8988T (cell line): ENCODE measurements at regions not wholly inside any gene's neighbourhood (a gene's known extent, or its start where the extent isn't known, plus 50 kb on each side); places are given as distances from the start of the nearest gene placed in this dataset.

Source experiments
- DNase-seq: peaks from one replicate; pipeline ENCODE4 v3.0.0; 2011

DNA sequence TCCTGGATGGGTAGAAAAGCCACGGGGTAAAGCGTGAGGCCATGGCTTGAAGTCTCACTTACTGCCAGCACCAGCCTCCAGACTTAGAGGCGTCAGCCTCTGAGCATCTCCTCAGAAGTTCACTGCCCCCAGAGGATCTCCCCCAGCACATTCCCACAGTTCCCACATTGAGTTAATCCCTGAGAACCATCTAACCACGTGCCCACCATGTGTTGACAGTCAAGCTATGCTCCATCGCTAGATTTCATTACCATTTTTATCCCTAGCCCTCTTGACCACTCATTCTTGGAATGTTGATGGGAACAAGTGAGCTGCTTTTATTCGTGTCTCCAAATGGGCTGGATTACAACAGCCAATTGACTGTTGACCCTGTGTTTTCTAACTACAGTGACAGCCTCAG is 283.3 kb upstream of the IRX1 start:
- no peak for DNase-seq

DNA sequence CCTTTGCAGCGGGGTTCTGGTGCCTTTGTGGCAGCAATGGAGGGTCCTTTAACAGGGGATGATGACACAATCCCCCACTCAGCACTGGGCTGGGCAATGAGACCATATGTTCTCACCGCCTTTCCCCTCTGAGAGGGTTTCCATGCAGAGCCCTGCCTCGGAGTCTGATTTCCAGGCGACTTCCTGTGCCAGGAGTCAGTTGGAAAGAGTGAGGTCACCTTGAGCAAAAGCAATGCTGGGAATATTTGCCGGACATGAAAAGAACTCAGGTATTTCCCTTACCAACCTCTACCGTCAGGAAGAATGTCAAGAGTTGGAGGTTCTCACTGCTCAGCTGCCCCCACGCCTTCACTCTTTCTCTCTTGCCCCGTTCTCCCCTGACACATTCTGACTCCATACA is 284.2 kb upstream of the IRX1 start:
- DNase-seq, result no peak

DNA sequence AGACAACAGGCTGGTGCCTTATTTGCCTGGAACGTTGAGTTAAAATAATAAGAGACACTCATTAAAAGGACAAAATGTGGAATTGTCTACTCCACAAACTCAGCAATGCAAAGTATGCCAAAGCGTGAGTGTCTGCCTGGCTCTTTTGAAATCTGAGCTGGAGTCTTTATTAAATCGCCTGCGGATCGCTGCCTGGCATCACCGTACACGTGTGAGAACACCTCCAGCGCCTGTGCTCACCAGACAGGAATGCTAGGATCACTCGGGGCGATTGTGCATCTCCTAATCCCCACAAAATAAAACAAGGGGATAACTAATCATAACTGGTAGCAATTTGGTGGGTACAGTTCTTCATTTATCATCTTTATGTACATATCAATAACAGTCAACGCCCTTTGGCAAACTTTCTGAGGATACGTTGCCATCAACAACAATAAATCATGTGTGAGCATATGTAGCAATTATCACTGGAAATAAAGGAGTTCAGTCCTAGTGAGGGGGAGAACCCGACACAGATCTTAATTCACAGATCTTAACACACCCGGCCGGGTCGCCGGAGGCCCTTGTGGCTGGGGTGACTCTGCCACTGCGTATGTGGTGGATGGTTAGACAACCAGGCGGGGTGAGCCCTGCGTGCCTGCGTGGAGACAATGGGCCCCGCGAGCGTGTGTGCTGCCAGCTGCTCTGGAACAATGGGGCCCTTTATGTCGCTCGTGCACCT is 284.9 kb upstream of the IRX1 start:
- no peak for DNase-seq

DNA sequence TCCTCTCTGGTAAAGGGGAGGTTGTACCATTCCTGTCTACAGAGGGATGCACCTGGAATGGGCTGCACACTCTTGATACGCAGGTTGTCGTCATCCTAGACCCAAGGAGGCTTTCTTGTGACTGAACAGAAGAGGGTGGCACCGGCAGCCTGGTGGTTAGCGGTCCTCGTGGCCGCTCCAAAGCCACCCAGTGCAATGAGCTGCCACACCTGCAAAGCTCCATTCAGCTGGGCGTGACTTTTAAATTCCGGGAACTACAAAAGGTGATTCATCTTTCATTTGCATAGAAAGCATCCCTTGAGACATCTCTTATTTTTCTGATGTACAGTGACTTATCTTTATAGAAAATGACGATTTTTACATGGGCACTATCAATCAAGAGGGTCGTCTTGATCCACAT is 286.1 kb upstream of the IRX1 start:
- no peak for DNase-seq

DNA sequence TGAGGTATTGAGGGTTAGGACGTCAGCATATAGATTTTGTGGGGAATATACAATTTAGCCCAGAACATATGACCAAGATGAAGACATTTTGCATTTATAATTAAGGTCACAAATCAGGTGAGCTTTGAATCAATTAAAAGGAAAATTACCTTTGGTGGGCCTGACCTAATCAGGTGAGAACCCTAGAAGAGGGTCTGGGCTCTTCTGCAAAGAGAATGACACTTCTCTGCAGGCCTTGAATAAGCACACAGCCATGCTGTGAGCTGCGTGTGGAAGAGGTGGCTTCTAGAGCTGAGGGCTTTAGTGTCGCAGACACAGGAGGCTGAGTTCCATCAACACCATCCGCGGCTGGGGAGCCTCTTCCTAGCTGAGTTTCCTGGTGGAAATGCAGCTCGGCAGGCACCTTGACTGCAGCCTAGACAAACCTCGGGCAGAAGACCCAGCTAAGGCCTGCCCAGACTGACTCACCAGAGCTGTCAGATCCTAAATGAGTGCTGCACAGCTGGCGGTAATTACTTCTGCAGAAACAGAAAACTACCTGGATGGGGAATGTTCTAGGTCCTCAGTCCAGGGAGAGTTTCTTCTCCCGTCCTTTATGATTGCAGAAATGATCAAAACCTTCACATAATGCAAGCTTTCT is 287.5 kb upstream of the IRX1 start:
- no peak for DNase-seq

DNA sequence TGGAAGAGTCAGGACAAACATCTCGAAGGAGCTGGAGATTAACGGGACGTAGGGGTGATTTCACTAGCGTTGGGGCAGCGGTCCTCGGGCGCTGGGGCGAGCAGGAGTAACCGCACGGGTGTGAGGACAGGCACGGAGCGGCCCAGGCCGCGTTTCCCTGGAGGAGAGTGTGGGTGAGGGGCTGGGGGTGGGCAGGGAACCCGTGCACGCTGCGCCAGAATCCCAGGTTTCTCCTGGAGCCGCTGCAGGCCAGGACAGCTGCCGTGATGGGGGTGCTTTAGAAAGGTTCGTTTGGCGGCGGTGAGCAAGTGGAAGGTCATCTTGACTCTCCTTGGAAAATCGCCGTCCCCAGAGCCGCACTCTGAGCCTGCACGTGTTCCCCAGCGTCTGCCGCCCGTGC is 290.2 kb upstream of the IRX1 start:
- DNase-seq, result no peak

DNA sequence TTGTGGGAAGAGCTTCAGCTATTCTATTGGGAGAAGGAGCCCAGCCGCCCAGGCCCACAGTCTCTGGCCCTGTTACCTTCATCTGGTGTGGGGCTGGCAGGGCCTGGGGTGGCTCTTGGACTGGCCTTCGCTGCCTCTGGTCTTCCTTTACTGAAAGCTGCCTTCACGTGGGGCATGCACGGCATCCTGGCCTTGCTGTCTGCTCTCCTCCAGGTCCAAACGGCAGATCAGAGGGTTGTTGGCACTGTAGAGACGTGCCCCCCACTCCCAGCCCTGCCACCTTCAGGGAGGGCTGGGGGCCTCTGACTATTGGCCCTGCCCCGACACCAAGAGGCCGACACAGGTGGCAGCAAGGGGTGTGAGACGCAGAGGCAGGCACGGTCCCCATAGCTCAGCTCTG is 291.3 kb upstream of the IRX1 start:
- DNase-seq, result no peak

DNA sequence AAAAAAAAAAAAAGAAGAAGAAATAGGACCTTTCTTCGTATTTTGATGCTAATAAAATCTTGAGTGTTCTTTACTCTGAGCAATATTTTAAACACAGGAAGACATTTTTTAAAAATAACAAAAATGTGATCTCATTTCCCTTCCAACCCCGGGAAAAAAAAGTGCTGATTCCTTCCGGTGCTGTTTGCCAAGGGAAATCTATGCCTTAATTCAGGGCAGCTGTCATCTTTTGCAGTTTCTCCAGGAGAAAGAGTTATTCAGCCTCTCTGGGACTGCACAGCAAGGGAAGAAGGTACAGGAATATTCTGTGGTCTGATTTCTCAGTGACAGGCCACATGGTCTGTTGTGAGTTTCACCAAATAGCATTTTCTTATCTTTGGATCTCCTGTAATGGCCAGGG is 291.9 kb upstream of the IRX1 start:
- no peak for DNase-seq

DNA sequence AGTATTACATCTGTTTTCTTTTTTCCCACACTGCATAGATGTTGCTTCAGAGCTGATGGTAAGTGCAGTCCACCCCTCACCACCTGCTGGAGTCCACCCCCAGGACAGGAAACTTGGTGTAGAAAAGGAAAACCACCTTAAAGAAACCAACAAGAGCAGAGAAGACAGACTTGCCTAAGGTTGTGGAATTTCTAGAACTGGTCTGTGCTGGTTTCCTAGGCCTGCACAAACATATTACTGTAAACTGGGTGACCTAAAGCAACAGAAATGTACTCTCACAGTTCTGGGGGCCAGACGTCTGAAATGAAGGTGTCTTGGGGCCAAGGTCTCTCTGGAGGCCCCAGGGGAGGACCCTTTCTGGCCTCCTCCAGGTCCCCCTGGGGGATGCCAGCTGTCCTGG is 293.4 kb upstream of the IRX1 start:
- DNase-seq, result no peak

DNA sequence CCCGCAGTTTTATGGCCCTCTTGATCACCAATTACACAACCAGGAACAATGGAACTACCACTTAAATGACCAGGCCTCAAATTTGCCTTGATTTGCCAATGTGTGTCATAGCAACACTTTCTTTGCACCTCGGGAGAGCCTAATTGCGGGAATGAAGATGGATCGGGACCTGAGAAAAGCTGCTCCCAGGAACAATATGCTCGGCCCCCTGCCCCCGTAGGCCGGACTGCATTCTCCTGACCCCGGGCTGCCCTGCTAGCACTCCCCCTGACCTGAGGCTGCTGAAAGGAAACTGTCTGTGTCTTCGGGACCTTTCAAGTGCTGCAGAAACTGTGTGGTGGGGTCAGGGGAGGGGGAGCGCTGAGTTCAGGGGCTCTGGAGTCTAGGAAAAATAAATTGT is 294.3 kb upstream of the IRX1 start:
- no peak for DNase-seq

DNA sequence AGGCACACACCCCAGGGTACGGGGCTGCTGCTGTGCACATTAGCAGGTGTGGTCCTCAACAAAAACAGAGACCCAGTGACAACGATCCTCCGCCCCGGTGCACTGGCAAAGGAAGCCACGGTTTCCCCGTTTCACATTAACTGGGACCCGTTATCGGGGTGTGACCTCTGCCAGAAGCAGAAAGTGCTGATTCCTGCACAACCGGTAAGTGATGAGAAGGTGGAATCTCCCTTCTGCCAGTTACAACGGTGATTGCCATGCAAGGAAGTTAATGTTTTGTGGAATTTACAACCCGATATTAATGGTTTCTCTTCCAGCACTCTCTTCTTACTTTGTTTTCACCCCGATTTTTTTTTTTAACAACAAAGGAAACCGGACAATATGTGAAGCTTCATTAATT is 294.9 kb upstream of the IRX1 start:
- no peak for DNase-seq

DNA sequence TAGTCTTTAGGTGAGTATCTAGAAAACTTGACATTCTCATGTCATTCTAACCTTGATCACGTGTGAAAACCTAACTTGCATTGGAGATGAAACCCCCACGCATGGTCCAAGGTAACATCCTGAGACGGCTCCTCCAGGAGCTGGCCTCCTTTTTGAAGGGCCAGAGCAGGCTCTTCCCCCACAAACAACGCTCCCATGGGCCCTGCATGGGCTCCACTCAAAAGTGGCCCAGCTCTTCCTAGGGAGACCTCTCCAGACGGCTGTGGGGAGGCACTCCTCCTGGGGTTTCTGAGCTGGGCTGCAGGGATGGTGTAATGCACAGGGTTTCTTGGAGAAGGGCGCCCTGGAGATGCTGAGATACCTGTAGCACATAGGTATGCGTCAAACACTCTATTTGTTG is 296.2 kb upstream of the IRX1 start:
- no peak for DNase-seq

DNA sequence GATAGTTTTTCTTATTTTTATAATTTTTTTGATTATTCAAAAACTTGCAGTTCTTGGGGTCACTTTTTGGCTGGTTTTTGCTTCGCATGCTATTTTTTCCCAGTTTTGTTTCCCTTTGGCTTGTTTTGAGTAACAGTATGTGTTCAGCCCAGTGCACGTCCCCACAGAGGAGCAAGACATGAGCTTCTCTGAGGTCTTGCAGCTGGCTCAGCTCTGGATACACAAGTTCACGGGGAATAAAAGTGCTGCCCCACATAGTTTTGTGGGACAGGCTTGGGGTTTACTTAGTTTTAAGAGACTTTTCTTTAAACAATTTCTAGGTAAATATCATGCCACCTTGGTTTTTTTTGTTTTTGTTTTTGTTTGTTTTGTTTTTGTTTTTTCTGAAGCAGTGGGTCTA is 297.8 kb upstream of the IRX1 start:
- DNase-seq, result no peak

DNA sequence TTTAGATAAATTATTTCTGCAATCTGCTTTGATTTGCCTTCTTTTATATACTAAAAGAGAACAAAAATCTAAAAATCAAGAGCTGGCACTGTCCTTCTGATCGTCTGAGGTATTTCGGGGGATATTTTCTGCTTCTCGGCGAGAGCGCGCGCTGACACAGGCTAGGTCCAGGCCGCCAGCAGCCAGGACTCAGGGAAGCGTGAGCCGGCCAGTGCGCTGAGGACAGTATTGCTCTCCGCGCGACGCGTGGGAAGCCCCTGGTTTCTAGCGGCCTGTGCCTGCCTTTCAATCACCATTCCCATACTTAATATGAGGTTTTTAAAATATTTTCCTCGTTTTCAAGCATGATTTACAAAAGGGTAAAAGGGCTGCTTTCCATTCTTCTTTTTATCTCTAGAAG is 307.3 kb upstream of the IRX1 start:
- DNase-seq, result no peak

DNA sequence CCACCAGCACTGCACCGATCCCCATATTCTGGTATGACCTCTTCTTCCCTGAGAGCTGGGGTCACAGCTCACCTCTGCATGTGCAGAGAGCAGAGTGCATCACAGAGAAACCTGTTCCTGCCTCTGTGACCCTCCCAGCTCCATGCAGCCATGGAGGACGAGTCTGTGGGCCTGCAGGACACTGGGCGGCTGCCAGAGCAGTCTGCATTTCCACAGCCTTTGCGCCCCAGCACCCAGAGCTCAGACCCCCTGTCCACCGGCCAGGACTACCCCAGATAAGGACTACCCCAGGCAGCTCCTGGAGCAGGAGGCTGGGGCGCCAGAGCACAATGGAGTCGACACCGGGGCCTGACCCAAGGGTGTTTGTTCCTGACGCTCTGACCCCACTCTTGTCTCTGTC is 308.1 kb upstream of the IRX1 start:
- DNase-seq, result no peak

DNA sequence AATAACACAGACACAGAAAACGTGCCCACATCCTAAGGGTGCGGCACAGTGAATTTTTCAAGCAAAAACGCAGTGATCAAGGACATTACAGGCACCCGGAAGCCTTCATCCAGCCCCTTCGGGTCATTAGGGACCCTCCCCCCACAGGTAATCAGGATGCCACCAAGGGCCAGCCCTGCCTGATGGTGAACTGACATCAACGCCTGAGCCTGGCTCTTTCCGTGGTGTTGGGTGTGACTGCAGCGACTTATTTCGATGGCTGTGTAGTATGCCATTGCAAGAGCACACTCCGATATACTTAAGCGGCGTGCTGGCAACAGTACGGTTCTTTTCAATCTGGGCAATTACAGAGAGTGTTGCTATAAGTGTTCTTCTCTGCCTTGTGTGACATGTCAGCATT is 310.0 kb upstream of the IRX1 start:
- DNase-seq, result no peak

DNA sequence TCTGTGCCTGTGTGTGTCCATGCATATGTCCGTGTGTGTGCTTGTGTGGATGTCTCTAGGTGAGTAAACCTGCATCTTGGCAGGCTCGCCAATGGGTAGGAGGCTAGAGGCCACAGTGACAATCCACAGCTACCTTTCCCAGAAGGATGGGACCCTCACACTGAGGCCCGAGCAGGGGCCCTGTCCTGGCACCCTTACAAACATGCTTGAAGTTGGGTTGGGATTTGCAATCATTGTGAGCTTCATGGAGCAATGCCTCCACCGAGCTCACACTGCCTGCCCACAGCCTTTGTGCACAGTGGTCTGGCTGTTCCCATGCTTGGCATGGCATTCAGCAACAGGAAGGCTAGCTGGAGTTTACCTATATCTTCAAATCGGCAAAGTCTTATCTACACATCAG is 311.1 kb upstream of the IRX1 start:
- DNase-seq, result no peak

DNA sequence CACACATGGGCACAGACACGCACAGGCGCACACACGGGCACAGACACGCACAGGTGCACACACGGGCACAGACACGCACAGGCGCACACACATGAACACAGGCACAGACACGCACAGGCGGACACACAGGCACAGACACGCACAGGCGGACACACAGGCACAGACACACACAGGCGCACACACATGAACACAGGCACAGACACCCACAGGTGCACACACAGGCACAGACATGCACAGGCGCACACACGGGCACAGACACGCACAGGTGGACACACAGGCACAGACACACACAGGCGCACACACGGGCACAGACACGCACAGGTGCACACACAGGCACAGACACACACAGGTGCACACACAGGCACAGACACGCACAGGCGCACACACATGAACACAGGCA is 312.8 kb upstream of the IRX1 start:
- no peak for DNase-seq

DNA sequence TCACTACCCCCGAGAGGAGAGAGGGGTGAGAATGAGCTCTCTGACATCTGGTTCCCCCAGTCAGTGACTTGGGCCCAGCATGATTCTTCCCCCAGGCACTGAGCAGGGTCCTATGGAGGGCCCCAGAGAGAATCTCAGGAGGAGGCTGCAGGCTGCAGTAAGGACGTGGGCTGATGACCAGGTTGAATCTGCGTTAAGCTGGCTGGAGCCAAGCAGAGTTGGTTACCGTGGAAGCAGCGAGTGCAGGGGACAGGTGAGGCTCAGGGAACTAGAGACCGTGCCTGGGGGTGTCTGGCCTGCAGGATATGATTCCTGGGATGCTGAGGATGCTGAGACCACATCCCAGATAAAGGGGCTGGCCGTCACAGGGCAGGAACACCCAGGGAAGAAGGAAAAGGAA is 314.3 kb upstream of the IRX1 start:
- no peak for DNase-seq

DNA sequence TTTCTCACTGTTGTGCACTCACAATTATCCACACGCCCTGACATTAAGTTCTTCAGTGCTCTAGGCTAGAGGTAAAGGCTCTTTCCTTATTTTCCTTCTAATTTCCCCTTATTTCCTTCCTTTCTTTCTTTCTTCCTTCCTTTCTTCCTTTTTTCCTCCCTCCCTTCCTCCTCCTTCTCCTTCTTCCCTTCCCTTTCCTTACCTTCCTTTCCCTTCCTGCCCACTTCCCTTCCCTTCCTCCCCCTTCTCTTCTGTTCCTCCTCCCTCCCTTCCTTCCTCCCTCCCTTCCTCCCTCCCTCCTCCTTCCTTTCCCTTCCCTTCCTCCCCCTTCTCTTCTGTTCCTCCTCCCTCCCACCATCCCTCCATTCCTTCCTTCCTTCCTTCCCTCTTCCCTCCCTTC is 317.0 kb upstream of the IRX1 start:
- DNase-seq, result no peak

DNA sequence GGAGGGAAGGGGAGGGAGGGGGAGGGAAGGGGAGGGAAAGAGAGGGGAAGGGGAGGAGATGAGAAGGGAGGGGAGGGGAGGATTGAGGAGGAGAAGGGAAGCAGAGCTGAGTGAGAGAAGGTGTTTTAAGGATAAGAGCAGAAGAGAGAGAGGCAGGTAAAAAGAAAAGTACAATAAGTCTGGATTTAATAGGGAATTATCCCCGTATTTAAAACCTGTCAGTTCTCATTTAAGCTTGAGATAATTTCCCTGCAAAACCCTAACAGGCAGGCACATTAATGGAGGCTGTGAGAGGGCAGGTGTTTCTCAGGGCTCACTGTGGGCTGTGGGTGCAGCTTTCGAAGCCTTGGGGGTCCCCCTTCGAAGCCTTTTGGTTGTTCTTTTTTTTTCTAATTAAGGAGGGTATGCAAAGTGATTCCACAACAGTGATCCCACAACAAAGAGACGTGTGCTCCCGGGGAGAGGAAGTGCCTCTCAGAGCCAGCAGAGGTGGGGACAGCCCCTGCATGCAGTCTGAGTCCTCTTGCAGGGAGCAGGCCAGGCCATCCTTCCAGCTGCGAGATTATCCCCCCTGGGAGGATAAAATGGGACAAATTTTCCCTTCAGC is 317.9 kb upstream of the IRX1 start:
- DNase-seq, result no peak

DNA sequence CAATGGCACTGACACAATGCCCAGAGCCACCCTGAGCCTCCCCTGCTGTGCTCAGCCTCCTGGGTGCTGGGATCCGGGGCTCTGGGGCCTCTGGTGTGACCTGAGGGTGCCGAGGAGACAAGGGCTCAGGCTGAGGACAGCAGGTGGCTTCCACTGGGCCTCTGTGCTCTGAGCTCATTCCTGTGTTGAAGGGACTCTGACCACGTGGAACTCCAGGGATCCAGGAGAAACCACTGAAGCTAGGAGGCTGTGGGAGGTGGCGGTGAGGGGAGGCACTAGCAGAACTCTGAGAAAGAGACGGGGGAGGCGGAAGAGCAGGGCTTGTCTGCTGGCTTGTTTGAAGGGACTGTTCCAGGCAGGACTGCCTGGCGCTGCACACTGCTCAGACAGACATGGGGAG is 318.7 kb upstream of the IRX1 start:
- no peak for DNase-seq

DNA sequence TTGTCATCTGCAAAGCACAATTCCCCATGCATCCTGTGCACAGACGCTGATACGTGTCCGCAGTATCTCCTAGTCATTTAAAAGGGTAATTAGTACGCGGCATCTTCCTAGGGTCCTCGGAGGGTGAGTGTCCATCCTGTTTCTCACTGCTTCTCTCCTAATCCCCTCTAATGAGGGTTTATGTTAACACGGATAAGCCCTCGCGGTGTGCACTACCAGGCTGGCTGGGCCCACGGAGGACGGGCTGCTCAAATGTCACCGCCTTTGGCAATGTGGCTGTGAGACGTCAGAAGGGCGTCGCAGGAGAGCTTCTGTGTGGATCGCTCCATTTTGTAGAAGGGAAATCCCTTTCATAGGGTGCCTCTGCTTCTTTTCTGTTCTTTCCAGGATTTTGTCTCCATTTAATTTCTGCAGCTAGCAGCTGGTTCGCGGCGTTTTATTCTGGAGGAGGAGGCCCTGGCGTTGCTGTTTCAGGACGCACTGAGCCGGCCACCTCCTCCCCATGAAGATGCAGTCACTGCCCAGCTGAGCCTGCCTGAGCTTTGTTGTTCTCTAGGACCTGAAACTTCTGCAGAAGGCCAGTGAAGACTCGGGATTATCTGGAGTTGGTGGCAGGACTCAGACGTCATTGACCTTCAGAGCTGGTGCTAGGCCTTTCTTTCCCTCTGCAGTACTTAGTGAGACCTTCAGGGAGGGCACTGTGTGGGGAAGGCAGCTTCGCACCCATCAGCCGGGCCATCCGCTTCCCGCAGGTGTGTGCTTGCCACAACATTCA is 326.1 kb upstream of the IRX1 start:
- DNase-seq, result no peak

DNA sequence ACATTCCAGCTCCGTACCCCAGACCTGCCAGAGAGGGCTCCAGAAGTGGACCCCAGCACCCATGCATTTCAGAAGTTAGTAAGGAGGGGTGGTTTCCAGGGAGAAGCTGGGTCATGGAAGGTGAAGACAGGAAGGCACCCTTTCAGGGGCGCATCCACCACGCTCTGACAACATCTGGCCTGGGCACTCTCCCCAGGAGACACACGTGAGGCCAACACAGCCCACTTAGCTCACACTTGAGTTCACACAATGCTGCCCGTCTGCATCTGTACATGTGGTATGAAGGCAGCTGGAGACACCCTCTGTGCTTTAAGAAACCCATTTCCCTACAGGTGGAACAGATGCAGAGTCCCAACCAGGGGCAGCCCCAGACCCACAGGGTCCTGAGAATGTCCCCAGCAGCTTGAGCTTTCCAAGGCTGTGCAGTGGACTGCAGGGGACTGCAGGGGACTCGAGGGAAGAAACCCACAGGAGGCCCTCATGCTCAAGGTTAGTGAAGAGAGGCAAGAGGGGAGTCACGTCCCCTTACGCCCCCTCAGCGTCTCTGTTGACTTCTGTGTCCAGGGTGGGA is 326.8 kb upstream of the IRX1 start:
- no peak for DNase-seq
